ENCODE measurements at regions not wholly inside any gene's neighbourhood (a gene's known extent, or its start where the extent isn't known, plus 50 kb on each side); places are given as distances from the start of the nearest gene placed in this dataset.
"Not testable (repeated sequence)": the region's sequence is repeated elsewhere in the genome, so short reads cannot be mapped to it uniquely, and the experiment has no call there.

DNA sequence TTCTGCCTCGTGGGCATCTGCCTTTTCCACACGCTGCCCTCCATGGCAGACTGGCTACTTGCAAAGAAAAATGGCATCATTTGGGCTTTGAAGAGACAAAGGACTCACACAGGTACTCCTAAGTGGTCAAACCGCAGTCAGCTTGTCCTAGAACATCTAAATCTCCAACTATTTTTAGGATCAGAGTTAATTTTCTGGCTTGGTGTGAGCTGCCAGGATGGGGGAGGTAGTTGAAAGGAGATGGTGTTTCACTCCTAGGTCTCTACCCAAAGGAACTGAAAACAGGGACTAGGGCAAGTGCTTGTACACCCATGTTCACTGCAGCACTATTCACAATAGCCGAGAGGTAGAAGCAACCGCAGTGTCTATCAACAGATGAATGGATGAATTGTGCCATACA, 107.9 kb upstream of the ATL2 start:
- H3K27ac ChIP-seq: no peak overlapping the region
- no peaks in the 10 kb centered on the region for H3K36me3 ChIP-seq
- DNase-seq: no peak
- peaks cover 4% of the 10 kb centered on the region for H3K4me1 ChIP-seq (ENCODE audit: insufficient read depth)
- no peak overlapping the region for H3K4me3 ChIP-seq
- H3K9me3 ChIP-seq: no peaks in the 10 kb centered on the region
- no peak for TF ChIP-seq EP300 (IDR thresholded peaks at IDR 0.05)
- no peak for TF ChIP-seq POLR2A (IDR thresholded peaks at IDR 0.05)
- TF ChIP-seq, protein P1, sequence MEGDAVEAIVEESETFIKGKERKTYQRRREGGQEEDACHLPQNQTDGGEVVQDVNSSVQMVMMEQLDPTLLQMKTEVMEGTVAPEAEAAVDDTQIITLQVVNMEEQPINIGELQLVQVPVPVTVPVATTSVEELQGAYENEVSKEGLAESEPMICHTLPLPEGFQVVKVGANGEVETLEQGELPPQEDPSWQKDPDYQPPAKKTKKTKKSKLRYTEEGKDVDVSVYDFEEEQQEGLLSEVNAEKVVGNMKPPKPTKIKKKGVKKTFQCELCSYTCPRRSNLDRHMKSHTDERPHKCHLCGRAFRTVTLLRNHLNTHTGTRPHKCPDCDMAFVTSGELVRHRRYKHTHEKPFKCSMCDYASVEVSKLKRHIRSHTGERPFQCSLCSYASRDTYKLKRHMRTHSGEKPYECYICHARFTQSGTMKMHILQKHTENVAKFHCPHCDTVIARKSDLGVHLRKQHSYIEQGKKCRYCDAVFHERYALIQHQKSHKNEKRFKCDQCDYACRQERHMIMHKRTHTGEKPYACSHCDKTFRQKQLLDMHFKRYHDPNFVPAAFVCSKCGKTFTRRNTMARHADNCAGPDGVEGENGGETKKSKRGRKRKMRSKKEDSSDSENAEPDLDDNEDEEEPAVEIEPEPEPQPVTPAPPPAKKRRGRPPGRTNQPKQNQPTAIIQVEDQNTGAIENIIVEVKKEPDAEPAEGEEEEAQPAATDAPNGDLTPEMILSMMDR (IDR thresholded peaks at IDR 0.05): no peak
- no peaks in the 10 kb centered on the region for H3K27me3 ChIP-seq
- WGBS, 3 donors: 93 to 94% (median 94%) methylated on average over 5 of the region's 5 CpGs
- intact Hi-C loops (cut with DNase I): loop anchor here in 1 of 4 donors (10.0 kb wide), 1 partner anchor 700 kb away; no protein-coding TSS in a partner anchor

DNA sequence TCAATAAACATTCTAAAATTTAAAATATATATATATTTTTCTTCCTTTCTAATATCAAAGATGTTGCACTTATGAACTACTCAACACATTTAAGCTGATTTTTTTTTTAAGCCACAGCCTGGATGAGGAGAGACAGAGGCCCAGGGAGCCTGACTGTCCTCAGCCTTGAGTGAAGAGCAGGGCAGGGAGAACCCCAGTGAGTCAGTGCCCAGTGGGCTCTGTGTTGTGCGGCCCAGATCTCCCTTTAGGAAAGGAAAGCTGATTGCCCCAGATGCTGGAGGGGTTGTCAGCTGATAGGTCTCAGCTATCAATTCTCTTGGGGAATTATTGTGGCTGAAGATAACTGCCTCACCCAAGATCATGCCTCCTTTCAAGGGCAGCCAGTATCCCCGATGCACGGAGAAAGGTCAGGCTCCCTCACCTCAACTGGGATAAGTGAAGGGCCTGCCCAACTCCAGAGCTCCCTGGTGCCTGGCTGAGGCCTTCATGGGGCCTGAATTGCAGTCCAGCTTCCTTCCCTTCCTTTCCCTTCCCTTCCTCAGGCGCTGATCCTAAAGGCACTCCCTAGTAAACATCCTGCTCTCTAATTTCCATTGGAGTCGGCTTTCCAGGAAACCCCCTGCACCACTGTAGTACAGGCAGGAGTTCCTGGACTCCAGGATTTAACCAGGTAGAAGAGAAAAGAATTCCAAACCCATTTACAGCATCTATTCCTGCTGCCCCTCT, 106.9 kb upstream of the ATL2 start:
- Histone ChIP-seq H3K27ac (no peak overlapping the region), H3K4me1 (ENCODE audit: insufficient read depth) (peaks cover 4% of the 10 kb centered on the region), H3K9me3 (no peaks in the 10 kb centered on the region), H3K36me3 (no peaks in the 10 kb centered on the region), H3K4me3 (no peak overlapping the region), H3K27me3 (no peaks in the 10 kb centered on the region)
- no peak for DNase-seq
- WGBS, 3 donors: 44 to 65% (median 53%) methylated on average over 5 of the region's 5 CpGs
- TF ChIP-seq POLR2A (IDR thresholded peaks at IDR 0.05) (no peak), EP300 (IDR thresholded peaks at IDR 0.05) (no peak)
- TF ChIP-seq, protein P1 (IDR thresholded peaks at IDR 0.05): no peak
- intact Hi-C loops (cut with DNase I): loop anchor here in 1 of 4 donors (10.0 kb wide), 1 partner anchor 699 kb away; no protein-coding TSS in a partner anchor

DNA sequence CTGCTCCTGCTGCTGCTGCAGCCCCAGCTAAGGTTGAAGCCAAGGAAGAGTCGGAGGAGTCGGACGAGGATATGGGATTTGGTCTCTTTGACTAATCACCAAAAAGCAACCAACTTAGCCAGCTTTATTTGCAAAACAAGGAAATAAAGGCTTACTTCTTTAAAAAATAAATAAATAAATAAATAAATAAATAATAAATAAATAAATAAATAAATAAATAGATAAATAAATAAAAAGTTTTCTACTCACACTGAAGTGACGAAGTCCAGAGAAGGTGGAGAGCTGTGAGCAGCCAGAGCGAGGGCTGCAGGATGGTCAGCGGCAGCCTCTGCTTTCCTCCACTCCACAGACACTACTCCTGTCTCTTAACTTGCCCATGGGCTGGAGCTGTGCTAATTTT, 105.6 kb upstream of the ATL2 start:
- not testable (repeated sequence) for H3K4me3 ChIP-seq; DNase-seq; H3K9me3 ChIP-seq; H3K27ac ChIP-seq; H3K4me1 ChIP-seq (ENCODE audit: insufficient read depth); H3K27me3 ChIP-seq; H3K36me3 ChIP-seq
- 91 to 96% (median 93%) methylated on average over 6 of the region's 6 CpGs for WGBS, 3 donors
- intact Hi-C loops (cut with DNase I): loop anchor here in 1 of 4 donors (10.0 kb wide), 1 partner anchor 698 kb away; no protein-coding TSS in a partner anchor

DNA sequence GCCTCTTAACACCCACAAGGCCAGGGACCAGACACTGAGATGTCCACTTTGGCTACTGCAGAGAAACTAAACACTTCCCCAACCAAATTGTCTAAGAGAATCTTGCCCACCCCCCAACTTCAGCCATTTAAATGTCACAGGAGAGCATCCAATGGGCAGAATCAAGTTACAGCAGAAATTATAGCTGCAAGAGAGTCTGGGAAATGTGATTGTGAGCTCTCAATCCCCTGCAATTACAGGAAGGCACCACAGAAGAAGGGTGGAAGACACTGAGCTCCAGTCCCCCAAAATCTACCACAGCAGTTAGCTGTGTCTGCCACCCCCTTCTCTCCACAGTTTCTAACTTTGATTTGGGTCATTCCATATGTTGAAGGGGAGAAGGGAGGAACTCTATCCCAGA, 103.5 kb upstream of the ATL2 start:
- no peak overlapping the region for H3K27ac ChIP-seq
- no peaks in the 10 kb centered on the region for H3K9me3 ChIP-seq
- no peaks in the 10 kb centered on the region for H3K27me3 ChIP-seq
- H3K4me3 ChIP-seq: no peak overlapping the region
- peaks cover 2% of the 10 kb centered on the region for H3K4me1 ChIP-seq (ENCODE audit: insufficient read depth)
- no peaks in the 10 kb centered on the region for H3K36me3 ChIP-seq
- intact Hi-C loops (cut with DNase I): loop anchor here in 1 of 4 donors (10.0 kb wide), 1 partner anchor 696 kb away; no protein-coding TSS in a partner anchor
- TF ChIP-seq EP300 (IDR thresholded peaks at IDR 0.05) (no peak), POLR2A (IDR thresholded peaks at IDR 0.05) (no peak)
- TF ChIP-seq, protein P1 (IDR thresholded peaks at IDR 0.05): no peak
- DNase-seq: no peak

DNA sequence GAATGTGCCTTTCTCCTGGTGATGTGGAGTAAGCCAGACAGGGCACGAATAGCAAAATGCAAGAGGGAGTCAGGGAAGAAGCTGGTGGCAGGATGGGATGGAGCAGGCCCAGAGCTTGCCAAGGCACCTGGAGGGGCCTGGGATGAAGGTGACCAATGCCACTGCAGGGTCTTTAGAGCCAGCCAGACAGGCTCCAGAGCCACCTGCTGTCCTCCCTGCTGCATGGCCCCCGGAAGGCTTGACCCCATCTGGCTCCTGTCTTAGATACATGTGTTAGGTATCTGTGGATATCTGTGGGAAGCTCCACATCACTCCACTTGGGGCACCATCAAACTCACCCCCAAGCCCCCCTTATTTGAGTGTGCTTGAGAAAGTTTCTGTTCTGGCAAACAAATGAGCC, 99.9 kb upstream of the ATL2 start:
- no peak for DNase-seq
- TF ChIP-seq, protein P1 (IDR thresholded peaks at IDR 0.05): no peak
- TF ChIP-seq EP300 (IDR thresholded peaks at IDR 0.05) (no peak), POLR2A (IDR thresholded peaks at IDR 0.05) (no peak)
- Histone ChIP-seq H3K36me3 (no peaks in the 10 kb centered on the region), H3K27me3 (no peaks in the 10 kb centered on the region), H3K4me3 (no peak overlapping the region), H3K27ac (no peak overlapping the region), H3K9me3 (no peaks in the 10 kb centered on the region), H3K4me1 (ENCODE audit: insufficient read depth) (no peaks in the 10 kb centered on the region)
- intact Hi-C loops (cut with DNase I): no loop called here
- 87 to 97% (median 89%) methylated on average over 2 of the region's 2 CpGs for WGBS, 3 donors

Data from ovary (tissue), 7 donors.